Parathyroid adenoma (tissue), 2 donors: ENCODE measurements at regions not wholly inside any gene's neighbourhood (a gene's known extent, or its start where the extent isn't known, plus 50 kb on each side); places are given as distances from the start of the nearest gene placed in this dataset.

Source experiments
- H2AFZ ChIP-seq: fragments of 300-600 bp; sonication (generic); one replicate; pipeline ENCODE4 v1.7.0; 2017; ENCODE audit warnings: antibody characterized with exemption, mild to moderate bottlenecking
- H3K27ac ChIP-seq: fragments of 300-600 bp; sonication (generic); one replicate; pipeline ENCODE4 v1.7.0; 2017
- H3K27me3 ChIP-seq: fragments of 300-600 bp; sonication (generic); one replicate; pipeline ENCODE4 v1.7.0; 2017; ENCODE audit warnings: low read length; ENCODE audit not compliant: control insufficient read depth, insufficient read depth
- H3K36me3 ChIP-seq: fragments of 300-600 bp; sonication (generic); one replicate; pipeline ENCODE4 v1.7.0; 2017; ENCODE audit warnings: low read length; ENCODE audit not compliant: control insufficient read depth, insufficient read depth
- H3K4me1 ChIP-seq: fragments of 300-600 bp; sonication (generic); one replicate; pipeline ENCODE4 v1.7.0; 2017; ENCODE audit warnings: control low read depth
- H3K4me2 ChIP-seq: fragments of 300-600 bp; sonication (generic); one replicate; pipeline ENCODE4 v1.7.0; 2017; ENCODE audit warnings: low read length
- H3K4me3 ChIP-seq: fragments of 300-600 bp; sonication (generic); one replicate; pipeline ENCODE4 v1.7.0; 2017; ENCODE audit warnings: low read depth, low read length
- H3K79me2 ChIP-seq: fragments of 300-600 bp; sonication (generic); one replicate; pipeline ENCODE4 v1.7.0; 2017; ENCODE audit warnings: control low read depth
- H3K9ac ChIP-seq: fragments of 300-600 bp; sonication (generic); one replicate; pipeline ENCODE4 v1.7.0; 2017; ENCODE audit warnings: mild to moderate bottlenecking
- H3K9me3 ChIP-seq: fragments of 300-600 bp; sonication (generic); one replicate; pipeline ENCODE4 v1.7.0; 2017; ENCODE audit warnings: low read length; ENCODE audit not compliant: control insufficient read depth
- TF ChIP-seq, protein P1 (sequence below): fragments of 300-600 bp; sonication (generic); IDR thresholded peaks from one replicate; pipeline ENCODE4 v1.7.0; 2017; ENCODE audit warnings: antibody characterized with exemption, mild to moderate bottlenecking
- donor health status: primary hyperparathyroidism.

DNA sequence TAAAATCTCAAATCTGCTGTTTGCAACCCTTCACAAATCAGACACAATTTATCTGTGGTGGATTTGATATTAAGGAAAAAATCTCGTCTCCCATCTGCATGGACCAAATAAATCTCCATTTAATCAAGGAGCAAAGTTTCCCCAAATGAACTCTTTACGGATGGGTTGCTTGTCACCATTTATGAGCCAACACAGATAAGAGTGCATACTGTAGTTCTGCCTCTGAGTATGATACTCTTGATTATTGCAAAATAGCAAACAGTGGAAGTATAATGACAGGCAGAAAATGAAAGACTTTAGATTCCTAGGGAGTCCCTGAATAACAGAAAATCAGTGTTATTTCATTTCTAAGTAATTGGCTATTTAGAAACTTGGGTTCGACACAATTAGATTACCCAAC is 1395.9 kb downstream of the FAM181B start:
- TF ChIP-seq, protein P1, sequence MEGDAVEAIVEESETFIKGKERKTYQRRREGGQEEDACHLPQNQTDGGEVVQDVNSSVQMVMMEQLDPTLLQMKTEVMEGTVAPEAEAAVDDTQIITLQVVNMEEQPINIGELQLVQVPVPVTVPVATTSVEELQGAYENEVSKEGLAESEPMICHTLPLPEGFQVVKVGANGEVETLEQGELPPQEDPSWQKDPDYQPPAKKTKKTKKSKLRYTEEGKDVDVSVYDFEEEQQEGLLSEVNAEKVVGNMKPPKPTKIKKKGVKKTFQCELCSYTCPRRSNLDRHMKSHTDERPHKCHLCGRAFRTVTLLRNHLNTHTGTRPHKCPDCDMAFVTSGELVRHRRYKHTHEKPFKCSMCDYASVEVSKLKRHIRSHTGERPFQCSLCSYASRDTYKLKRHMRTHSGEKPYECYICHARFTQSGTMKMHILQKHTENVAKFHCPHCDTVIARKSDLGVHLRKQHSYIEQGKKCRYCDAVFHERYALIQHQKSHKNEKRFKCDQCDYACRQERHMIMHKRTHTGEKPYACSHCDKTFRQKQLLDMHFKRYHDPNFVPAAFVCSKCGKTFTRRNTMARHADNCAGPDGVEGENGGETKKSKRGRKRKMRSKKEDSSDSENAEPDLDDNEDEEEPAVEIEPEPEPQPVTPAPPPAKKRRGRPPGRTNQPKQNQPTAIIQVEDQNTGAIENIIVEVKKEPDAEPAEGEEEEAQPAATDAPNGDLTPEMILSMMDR, result no peak

DNA sequence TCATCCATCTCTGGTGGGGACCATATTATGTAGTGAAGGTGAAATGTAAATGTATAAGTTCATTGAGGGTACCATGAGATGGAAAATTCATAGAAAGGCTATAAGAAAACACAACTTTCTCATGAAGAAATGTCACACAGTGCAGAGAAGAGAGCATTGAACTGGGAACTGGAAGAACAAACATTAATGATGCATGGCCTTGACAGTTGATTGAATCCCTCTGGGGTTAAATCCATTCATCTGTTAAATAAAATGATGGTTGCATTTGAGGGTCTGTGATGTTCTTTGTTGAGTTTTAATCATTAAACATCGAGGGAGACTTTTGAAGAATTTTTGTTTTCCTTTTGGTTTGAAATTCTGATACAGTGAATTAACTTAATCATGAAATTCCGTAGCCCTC is 1401.4 kb downstream of the FAM181B start:
- no peak overlapping the region for H3K4me3 ChIP-seq
- TF ChIP-seq, protein P1, result no peak
- H3K36me3 ChIP-seq, result no peaks in the 10 kb centered on the region
- no peak overlapping the region for H3K9ac ChIP-seq
- H3K79me2 ChIP-seq, result no peaks in the 10 kb centered on the region
- no peaks in the 10 kb centered on the region for H3K9me3 ChIP-seq
- no peak overlapping the region for H3K4me2 ChIP-seq
- H3K27me3 ChIP-seq, result no peaks in the 10 kb centered on the region
- no peak overlapping the region for H3K27ac ChIP-seq
- H3K4me1 ChIP-seq, result no peaks in the 10 kb centered on the region
- H2AFZ ChIP-seq, result no peak overlapping the region

More for the DNA sequence above, 1395.9 kb downstream of the FAM181B start:
- H3K27ac ChIP-seq, result no peak overlapping the region
- H3K27me3 ChIP-seq, result no peaks in the 10 kb centered on the region
- no peaks in the 10 kb centered on the region for H3K36me3 ChIP-seq
- H3K79me2 ChIP-seq, result no peaks in the 10 kb centered on the region
- H3K4me3 ChIP-seq, result no peak overlapping the region
- H3K4me2 ChIP-seq, result no peak overlapping the region
- H3K4me1 ChIP-seq, result no peaks in the 10 kb centered on the region
- H3K9ac ChIP-seq, result no peak overlapping the region
- H3K9me3 ChIP-seq, result no peaks in the 10 kb centered on the region
- no peak overlapping the region for H2AFZ ChIP-seq

- H3K79me2 ChIP-seq, result no peaks in the 10 kb centered on the region
- H3K9ac ChIP-seq, result no peak overlapping the region
- no peaks in the 10 kb centered on the region for H3K4me1 ChIP-seq
- H3K27ac ChIP-seq, result no peak overlapping the region
- TF ChIP-seq, protein P1, result no peak
- no peak overlapping the region for H3K4me2 ChIP-seq
- H3K4me3 ChIP-seq, result no peak overlapping the region
- H3K9me3 ChIP-seq, result no peaks in the 10 kb centered on the region
- H3K36me3 ChIP-seq, result no peaks in the 10 kb centered on the region
- no peak overlapping the region for H2AFZ ChIP-seq
- H3K27me3 ChIP-seq, result no peaks in the 10 kb centered on the region
Observed at GRCh38 chr11:81331611-81332235, 1401.9 kb downstream of the FAM181B start.

- no peaks in the 10 kb centered on the region for H3K36me3 ChIP-seq
- H3K27me3 ChIP-seq, result no peaks in the 10 kb centered on the region
- TF ChIP-seq, protein P1, result no peak
- no peak overlapping the region for H3K4me2 ChIP-seq
- no peak overlapping the region for H3K4me3 ChIP-seq
- H3K9ac ChIP-seq, result no peak overlapping the region
- H3K9me3 ChIP-seq, result no peaks in the 10 kb centered on the region
- no peaks in the 10 kb centered on the region for H3K4me1 ChIP-seq
- H3K27ac ChIP-seq, result no peak overlapping the region
- H3K79me2 ChIP-seq, result no peaks in the 10 kb centered on the region
- no peak overlapping the region for H2AFZ ChIP-seq
Observed at GRCh38 chr11:81331088-81331487, 1402.6 kb downstream of the FAM181B start.

GRCh38 chr11:81303038-81303664 is 1430.5 kb downstream of the FAM181B start:
- Histone ChIP-seq H3K27me3 (no peaks in the 10 kb centered on the region), H3K27ac (no peak overlapping the region), H3K4me3 (no peak overlapping the region), H3K79me2 (no peaks in the 10 kb centered on the region), H3K36me3 (no peaks in the 10 kb centered on the region), H3K9me3 (no peaks in the 10 kb centered on the region), H3K9ac (no peak overlapping the region), H2AFZ (no peak overlapping the region), H3K4me1 (no peaks in the 10 kb centered on the region), H3K4me2 (no peak overlapping the region)
- TF ChIP-seq, protein P1, result no peak
